ENCODE measurements at regions not wholly inside any gene's neighbourhood (a gene's known extent, or its start where the extent isn't known, plus 50 kb on each side); places are given as distances from the start of the nearest gene placed in this dataset.

DNA sequence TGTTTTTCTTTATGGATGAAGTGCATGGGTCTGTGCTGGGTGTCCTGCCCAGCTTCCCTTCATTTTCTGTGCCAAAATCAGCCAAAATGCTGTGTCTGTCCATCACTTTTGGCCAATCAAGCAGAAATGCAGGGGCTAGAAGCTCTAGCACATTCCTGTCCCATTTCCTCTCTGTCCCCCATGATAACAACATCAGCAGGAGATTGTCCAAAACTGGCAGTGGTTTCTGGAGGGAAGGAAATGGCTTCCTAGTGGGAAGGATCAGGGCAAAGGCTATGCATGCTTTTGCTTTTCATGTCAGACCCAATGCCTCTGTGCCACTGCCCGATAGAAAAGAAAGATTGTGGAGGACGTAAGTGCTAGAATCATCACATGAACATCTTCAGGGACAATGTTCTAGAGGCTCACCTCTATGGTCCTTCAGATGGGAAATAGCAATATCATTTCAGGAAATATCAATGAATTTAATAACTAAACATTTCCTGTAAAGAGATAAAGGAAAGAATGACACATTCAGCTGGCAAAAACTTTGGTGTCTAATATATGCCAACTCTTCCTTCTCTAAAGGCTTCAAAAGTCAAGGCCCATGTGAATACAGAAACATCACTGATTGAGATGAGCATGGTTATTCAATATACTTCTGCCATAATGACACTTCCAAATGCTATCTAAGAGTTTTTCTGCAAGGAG, 107.5 kb downstream of the SETD4 start:
- TF ChIP-seq, protein P1, sequence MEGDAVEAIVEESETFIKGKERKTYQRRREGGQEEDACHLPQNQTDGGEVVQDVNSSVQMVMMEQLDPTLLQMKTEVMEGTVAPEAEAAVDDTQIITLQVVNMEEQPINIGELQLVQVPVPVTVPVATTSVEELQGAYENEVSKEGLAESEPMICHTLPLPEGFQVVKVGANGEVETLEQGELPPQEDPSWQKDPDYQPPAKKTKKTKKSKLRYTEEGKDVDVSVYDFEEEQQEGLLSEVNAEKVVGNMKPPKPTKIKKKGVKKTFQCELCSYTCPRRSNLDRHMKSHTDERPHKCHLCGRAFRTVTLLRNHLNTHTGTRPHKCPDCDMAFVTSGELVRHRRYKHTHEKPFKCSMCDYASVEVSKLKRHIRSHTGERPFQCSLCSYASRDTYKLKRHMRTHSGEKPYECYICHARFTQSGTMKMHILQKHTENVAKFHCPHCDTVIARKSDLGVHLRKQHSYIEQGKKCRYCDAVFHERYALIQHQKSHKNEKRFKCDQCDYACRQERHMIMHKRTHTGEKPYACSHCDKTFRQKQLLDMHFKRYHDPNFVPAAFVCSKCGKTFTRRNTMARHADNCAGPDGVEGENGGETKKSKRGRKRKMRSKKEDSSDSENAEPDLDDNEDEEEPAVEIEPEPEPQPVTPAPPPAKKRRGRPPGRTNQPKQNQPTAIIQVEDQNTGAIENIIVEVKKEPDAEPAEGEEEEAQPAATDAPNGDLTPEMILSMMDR (IDR thresholded peaks at IDR 0.05; ENCODE audit: low read length): no peak
- TF ChIP-seq EZH2 (optimal IDR thresholded peaks at IDR 0.05; ENCODE audit: low read depth, low read length) (no peak), EZH2phosphoT487 (IDR thresholded peaks at IDR 0.05; ENCODE audit: low read length) (no peak)
